K562 (cell line): ENCODE measurements at regions not wholly inside any gene's neighbourhood (a gene's known extent, or its start where the extent isn't known, plus 50 kb on each side); places are given as distances from the start of the nearest gene placed in this dataset.

Experiments used
- ATAC-seq: fragments of 200-7000 bp; cut with Tn5 transposase; 3 replicates; pipeline ENCODE4 v1.9.1; 2020; ENCODE audit warnings: moderate library complexity
- BruUV-seq: library from RNA; stranded (reverse); fragments of 400-500 nt; replicated peaks from 2 replicates; lab custom pipeline; 2021; lab: Mats Ljungman, UMichigan
- CTCF ChIA-PET: fragments of 300-600 bp; formaldehyde crosslinking; extraction: SDS; loops from one replicate; lab custom pipeline; 2021; ENCODE audit warnings: low intra/inter-chr PET ratio; lab: Yijun Ruan, JAX
- POLR2A ChIA-PET: fragments of 300-600, 350-650 bp; sonication (Branson Sonifier 250); formaldehyde crosslinking; extraction: SDS; loops from one replicate; lab custom pipeline; 2021; ENCODE audit warnings: antibody characterized with exemption, inconsistent platforms; lab: Yijun Ruan, JAX
- DNase-seq, 4 experiments: peaks; one replicate each; pipeline versions ENCODE4 v3.0.0 to v3.0.0-alpha.2; 2011 to 2018; ENCODE audit warnings: low spot score in 3 of 4, mixed read lengths in 3 of 4; ENCODE audit errors: extremely low read depth in 1 of 4
- FAIRE-seq: peaks from 2 replicates; lab custom pipeline; 2011; peaks lifted over from hg19 to GRCh38; lab: Jason Lieb, UNC
- H2AFZ ChIP-seq: 2 replicates; pipeline ENCODE4 v1.6.0; 2011; ENCODE audit warnings: low read depth, low read length, control low read depth, inconsistent platforms
- H3K27ac ChIP-seq: fragments of 200-600 bp; 3 replicates; pipeline ENCODE4 v1.8.0; 2011; ENCODE audit warnings: low read depth, mild to moderate bottlenecking, control low read depth, inconsistent platforms, low read length, moderate library complexity, mixed read lengths; ENCODE audit errors: extremely low read depth
- H3K27me3 ChIP-seq, 2 experiments: fragments of 300-600 bp in 1 of 2; 2 replicates in 1 of 2; 3 replicates in 1 of 2; pipeline versions ENCODE4 v1.6.0 to v1.8.0; 2011; ENCODE audit warnings: inconsistent platforms in 2 of 2, low read length in 2 of 2, mild to moderate bottlenecking in 1 of 2, mixed read lengths in 1 of 2, moderate library complexity in 1 of 2; ENCODE audit not compliant: control insufficient read depth in 2 of 2, insufficient read depth in 2 of 2
- H3K36me3 ChIP-seq: fragments of 300-600 bp; 3 replicates; pipeline ENCODE4 v1.8.0; 2011; ENCODE audit warnings: mild to moderate bottlenecking, low read length, inconsistent platforms; ENCODE audit not compliant: control insufficient read depth, insufficient read depth
- H3K4me1 ChIP-seq, 2 experiments: fragments of 200-600 bp in 1 of 2; replicated peaks in 1 of 2; 2 replicates in 1 of 2; 3 replicates in 1 of 2; pipeline versions ENCODE4 v1.5.1 to v1.8.0; 2011; ENCODE audit warnings: inconsistent platforms in 2 of 2, low read length in 2 of 2, mild to moderate bottlenecking in 1 of 2, mixed read lengths in 1 of 2, moderate library complexity in 1 of 2; ENCODE audit not compliant: control insufficient read depth in 2 of 2, insufficient read depth in 2 of 2
- H3K4me2 ChIP-seq: 2 replicates; pipeline ENCODE4 v1.6.1; 2011; ENCODE audit warnings: low read length, control low read depth, inconsistent platforms, mixed read lengths; ENCODE audit not compliant: insufficient read depth
- H3K4me3 ChIP-seq: fragments of 200-600 bp; sonication (generic), shearing (Covaris generic); 2 replicates; pipeline ENCODE4 v1.5.1; 2016; ENCODE audit warnings: control low read depth, inconsistent platforms
- H3K79me2 ChIP-seq: fragments of 200-600 bp; 3 replicates; pipeline ENCODE4 v1.8.0; 2011; ENCODE audit warnings: low read length, inconsistent platforms; ENCODE audit not compliant: control insufficient read depth, insufficient read depth
- H3K9ac ChIP-seq, 2 experiments: 2 replicates each; pipeline versions ENCODE4 v1.6.0 to v1.6.1; 2011; ENCODE audit warnings: low read depth in 2 of 2, low read length in 2 of 2, control low read depth in 1 of 2, inconsistent platforms in 1 of 2, mild to moderate bottlenecking in 1 of 2, mixed read lengths in 1 of 2; ENCODE audit not compliant: insufficient read depth in 1 of 2
- H3K9me1 ChIP-seq: one replicate; pipeline ENCODE4 v1.6.0; 2011; ENCODE audit warnings: inconsistent platforms, mild to moderate bottlenecking, low read length, moderate library complexity; ENCODE audit not compliant: control insufficient read depth, insufficient read depth
- H3K9me3 ChIP-seq: replicated peaks from 2 replicates; pipeline ENCODE4 v1.5.1; 2011; ENCODE audit warnings: low read depth, low read length, inconsistent platforms; ENCODE audit not compliant: control insufficient read depth, insufficient read depth
- H4K20me1 ChIP-seq: replicated peaks from 2 replicates; pipeline ENCODE4 v1.6.1; 2011; ENCODE audit warnings: low read length, inconsistent platforms, mixed read lengths; ENCODE audit not compliant: control insufficient read depth, insufficient read depth
- CTBP1 ChIP-seq: fragments of 450-650 bp; IDR thresholded peaks from 2 replicates; pipeline ENCODE4 v1.6.1; 2016; ENCODE audit warnings: borderline replicate concordance
- HLTF ChIP-seq: fragments of 450-650 bp; IDR thresholded peaks from 2 replicates; pipeline ENCODE4 v1.6.1; 2016
- PCBP1 ChIP-seq: fragments of 200-400 bp; formaldehyde crosslinking; IDR thresholded peaks from 2 replicates; pipeline ENCODE4 v1.6.1; 2018; ENCODE audit warnings: mild to moderate bottlenecking, low read depth, low read length; ENCODE audit not compliant: poor library complexity, severe bottlenecking
- POLR3G ChIP-seq: IDR thresholded peaks from 2 replicates; pipeline ENCODE4 v1.6.1; 2011; ENCODE audit not compliant: insufficient read length, insufficient replicate concordance; ENCODE audit errors: extremely low read depth
- RBM39 ChIP-seq: fragments of 200-400 bp; formaldehyde crosslinking; optimal IDR thresholded peaks from 2 replicates; pipeline ENCODE3; 2018; ENCODE audit warnings: low read depth, low read length
- SMARCC2 ChIP-seq: fragments of 450-650 bp; IDR thresholded peaks from 2 replicates; pipeline ENCODE4 v1.6.1; 2017; ENCODE audit warnings: antibody characterized with exemption, moderate library complexity, mild to moderate bottlenecking, low read depth
- TARDBP ChIP-seq: fragments of 450-650 bp; IDR thresholded peaks from 2 replicates; pipeline ENCODE4 v1.6.1; 2016
- ZFPM2 ChIP-seq: fragments of 250-450 bp; sonication (Bioruptor Pico); IDR thresholded peaks from 2 replicates; pipeline ENCODE4 v1.5.1; 2022; ENCODE audit warnings: mild to moderate bottlenecking
- ZNF263 ChIP-seq: sonication (generic); formaldehyde crosslinking; IDR thresholded peaks from 2 replicates; pipeline ENCODE4 v1.8.0; 2022; ENCODE audit warnings: mild to moderate bottlenecking, missing genetic modification reagents, borderline replicate concordance
- WGBS: fragments of 100-300 bp; shearing (Covaris generic); methylation state at CpG from one replicate; pipeline ENCODE4 v1.1.6; 2016; ENCODE audit warnings: low coverage, mixed read lengths; ENCODE audit not compliant: insufficient coverage; ENCODE audit errors: missing lambda C conversion rate; 5-methylcytosine and 5-hydroxymethylcytosine counted together
- in situ Hi-C: fragments of 300-500 bp; cut with MboI; formaldehyde crosslinking; loops from 4 replicates; pipeline ENCODE4 v1.15.0; 2018; ENCODE audit warnings: inconsistent platforms, mixed read lengths
- intact Hi-C: fragments of 100-400 bp; cut with micrococcal nuclease; formaldehyde crosslinking; loops from 2 replicates; pipeline ENCODE4 v1.14.2; 2022

DNA sequence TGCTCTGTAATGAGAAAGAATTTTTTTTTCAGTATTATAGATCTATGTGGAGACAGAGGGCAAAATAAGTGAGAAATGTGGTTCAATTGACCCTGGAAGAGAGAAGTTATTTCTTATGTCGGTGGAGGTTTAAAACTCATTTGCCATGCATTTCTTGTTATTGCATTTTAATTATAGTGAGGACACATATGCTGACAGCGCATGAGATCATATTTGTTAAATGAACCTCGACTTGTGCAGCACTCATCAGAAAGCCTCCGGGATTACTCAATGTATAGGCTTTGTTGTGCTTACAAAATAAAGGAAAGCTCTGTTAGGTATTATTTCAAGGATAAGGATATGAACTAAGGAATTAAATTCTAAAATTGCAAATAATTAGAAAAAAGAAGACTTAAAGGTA, 915.1 kb upstream of the MAP3K7 start:
- WGBS = 0% methylated on average over 4 of the region's 4 CpGs
- Histone ChIP-seq H3K9me3 (0 out of 2 replicates have a peak, but pooled peaks cover 1% of the 10 kb centered on the region), H3K9ac (no peak overlapping the region)
- POLR2A ChIA-PET = no interaction called here
- TF ChIP-seq TARDBP (no peak), SMARCC2 (no peak), POLR3G (no peak), RBM39 (no peak), CTBP1 (no peak), ZFPM2 (no peak), HLTF (no peak), ZNF263 (CRISPR knock-in tag) (no peak)
- TF ChIP-seq, all 486 proteins: peak for 0
- H3K4me2 ChIP-seq = no peak overlapping the region
- no peaks in the 10 kb centered on the region for H3K79me2 ChIP-seq
- intact Hi-C loops = no loop called here
- no peaks in the 10 kb centered on the region for H3K4me1 ChIP-seq
- H3K4me3 ChIP-seq = no peak overlapping the region
- ATAC-seq (no peak), FAIRE-seq (no peak), DNase-seq (no peak)
- H3K27me3 ChIP-seq = no peaks in the 10 kb centered on the region
- BruUV-seq = no TSS peak
- in situ Hi-C loops = no loop called here
- H3K36me3 ChIP-seq = no peaks in the 10 kb centered on the region
- no peak overlapping the region for H2AFZ ChIP-seq
- CTCF ChIA-PET = no interaction called here
- no peak overlapping the region for H3K27ac ChIP-seq
- H3K9me1 ChIP-seq = no peaks in the 10 kb centered on the region
- H4K20me1 ChIP-seq = no peaks in the 10 kb centered on the region

DNA sequence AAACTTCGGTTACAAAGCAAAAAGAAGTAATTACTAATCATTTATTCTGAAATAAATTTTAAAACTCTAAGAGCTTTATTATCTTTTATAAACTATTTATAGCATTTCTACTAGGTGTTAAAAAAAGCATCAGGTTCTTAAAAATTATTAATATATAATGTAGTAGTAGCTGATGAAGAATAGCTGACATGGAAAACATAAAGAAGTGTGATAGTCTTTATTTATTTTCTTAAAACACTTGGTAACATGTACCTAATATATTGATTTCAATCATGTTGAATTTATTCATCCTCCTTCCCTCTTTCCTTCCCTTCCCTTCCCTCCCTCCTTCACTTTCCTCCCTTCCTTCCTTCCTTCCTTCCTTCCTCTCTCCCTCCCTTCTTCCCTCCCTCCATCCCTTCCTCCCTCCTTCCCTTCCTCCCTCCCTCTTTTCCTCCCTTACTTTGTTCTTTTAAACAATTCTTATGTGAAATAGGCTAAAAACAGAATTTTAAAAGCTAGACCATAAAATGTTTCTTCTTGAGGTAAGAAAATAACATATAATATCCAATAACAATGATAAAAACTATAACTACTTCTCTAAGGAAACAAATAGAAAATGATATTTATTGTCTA, 913.9 kb upstream of the MAP3K7 start:
- 0 out of 2 replicates have a peak, but pooled peaks cover 1% of the 10 kb centered on the region for H3K9me3 ChIP-seq
- no peaks in the 10 kb centered on the region for H3K4me1 ChIP-seq
- no peak for ATAC-seq
- no peaks in the 10 kb centered on the region for H3K9me1 ChIP-seq
- no peak overlapping the region for H2AFZ ChIP-seq
- H3K79me2 ChIP-seq = no peaks in the 10 kb centered on the region
- CTCF ChIA-PET = no interaction called here
- POLR2A ChIA-PET = no interaction called here
- no TSS peak for BruUV-seq
- no peak overlapping the region for H3K4me3 ChIP-seq
- H3K27me3 ChIP-seq = no peaks in the 10 kb centered on the region
- H3K9ac ChIP-seq = no peak overlapping the region
- in situ Hi-C loops = no loop called here
- no peak for FAIRE-seq
- H4K20me1 ChIP-seq = no peaks in the 10 kb centered on the region
- intact Hi-C loops = no loop called here
- 6% methylated on average over 1 of the region's 1 CpG for WGBS
- H3K36me3 ChIP-seq = no peaks in the 10 kb centered on the region
- DNase-seq = no peak
- H3K4me2 ChIP-seq = no peak overlapping the region
- H3K27ac ChIP-seq = no peak overlapping the region
- TF ChIP-seq PCBP1 = peak; percentile 47
